Mesodermal cell (in vitro differentiated cells): ENCODE measurements at regions not wholly inside any gene's neighbourhood (a gene's known extent, or its start where the extent isn't known, plus 50 kb on each side); places are given as distances from the start of the nearest gene placed in this dataset.

Experiments used
- H3K27ac ChIP-seq: 2 replicates; pipeline ENCODE4 v1.7.0; 2013; ENCODE audit warnings: mild to moderate bottlenecking, low read depth, low read length, moderate library complexity; ENCODE audit not compliant: severe bottlenecking
- H3K36me3 ChIP-seq: 2 replicates; pipeline ENCODE4 v1.7.1; 2013; ENCODE audit warnings: mild to moderate bottlenecking, low read length, moderate library complexity; ENCODE audit not compliant: control insufficient read depth, insufficient read depth
- H3K4me1 ChIP-seq: one replicate; pipeline ENCODE4 v1.7.1; 2013; ENCODE audit warnings: mild to moderate bottlenecking, low read length; ENCODE audit not compliant: insufficient read depth, control insufficient read depth, poor library complexity, severe bottlenecking
- H3K4me3 ChIP-seq: 2 replicates; pipeline ENCODE4 v1.7.0; 2013; ENCODE audit warnings: low read length, control low read depth, mild to moderate bottlenecking; ENCODE audit not compliant: insufficient read depth, poor library complexity, severe bottlenecking; ENCODE audit errors: extremely low read depth
- H3K9me3 ChIP-seq: 2 replicates; pipeline ENCODE4 v1.7.1; 2013; ENCODE audit warnings: mild to moderate bottlenecking, low read length, moderate library complexity; ENCODE audit not compliant: control insufficient read depth
- WGBS, 2 experiments: methylation state at CpG; one replicate each; pipeline ENCODE4 v1.1.5; 2013; ENCODE audit warnings: missing lambda C conversion rate in 2 of 2; ENCODE audit not compliant: insufficient coverage in 2 of 2; 5-methylcytosine and 5-hydroxymethylcytosine counted together

DNA sequence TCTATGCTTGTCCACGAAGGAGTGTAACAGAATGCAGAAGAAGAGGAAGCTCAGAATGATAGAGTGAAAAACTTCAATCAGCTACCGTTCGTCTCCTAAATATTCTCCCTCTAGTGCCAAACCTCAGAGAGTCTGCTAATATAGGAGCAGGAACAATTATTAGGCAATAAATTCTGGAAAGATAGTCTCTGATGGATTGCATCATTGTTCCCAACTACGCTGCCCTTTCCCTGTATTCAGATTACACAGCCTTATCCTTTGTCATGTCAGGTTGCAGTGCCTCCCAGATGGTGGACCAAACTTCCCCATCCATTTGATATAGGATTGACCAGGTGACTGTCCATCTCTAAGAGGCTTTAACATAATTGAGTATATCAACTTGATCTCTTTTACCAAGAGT, 811.5 kb upstream of the CHAC2 start:
- no peaks in the 10 kb centered on the region for H3K4me1 ChIP-seq
- 67% methylated on average over 1 of the region's 4 CpGs; no CpG with 5 or more reads in 1 of the 2 experiments for WGBS, 2 experiments
- no peak overlapping the region for H3K4me3 ChIP-seq
- H3K9me3 ChIP-seq, result no peaks in the 10 kb centered on the region
- no peak overlapping the region for H3K27ac ChIP-seq
- no peaks in the 10 kb centered on the region for H3K36me3 ChIP-seq

GRCh38 chr2:52955079-52955478, 812.5 kb upstream of the CHAC2 start:
- Histone ChIP-seq H3K4me3 (no peak overlapping the region), H3K9me3 (no peaks in the 10 kb centered on the region), H3K27ac (no peak overlapping the region), H3K36me3 (no peaks in the 10 kb centered on the region), H3K4me1 (no peaks in the 10 kb centered on the region)
- 74 to 88% methylated on average over 3 to 4 of the region's 5 CpGs for whole genome bisulfite sequencing, 2 experiments

DNA sequence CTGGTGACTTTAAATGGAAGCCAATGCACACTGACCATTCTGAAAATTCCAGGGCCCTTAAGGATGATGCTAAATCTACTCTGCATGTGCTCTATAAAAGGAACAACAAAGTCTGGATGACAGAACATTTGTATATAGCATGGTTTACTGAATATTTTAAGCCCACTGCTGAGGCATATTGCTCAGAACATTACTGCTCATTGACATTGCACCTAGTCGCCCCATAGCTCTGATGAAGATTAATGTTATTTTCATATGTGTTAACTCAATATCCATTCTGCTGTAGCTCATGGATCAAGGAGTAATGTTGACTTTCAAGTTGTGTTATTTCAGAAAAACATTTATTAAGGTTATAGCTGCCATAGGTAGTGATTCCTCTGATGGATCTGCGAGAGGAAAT, 827.5 kb upstream of the CHAC2 start:
- H3K4me3 ChIP-seq, result no peak overlapping the region
- H3K36me3 ChIP-seq, result no peaks in the 10 kb centered on the region
- WGBS, 2 experiments, result 80% methylated on average over 1 of the region's 2 CpGs; no CpG with 5 or more reads in 1 of the 2 experiments
- H3K27ac ChIP-seq, result no peak overlapping the region
- no peaks in the 10 kb centered on the region for H3K9me3 ChIP-seq
- H3K4me1 ChIP-seq, result no peaks in the 10 kb centered on the region

DNA sequence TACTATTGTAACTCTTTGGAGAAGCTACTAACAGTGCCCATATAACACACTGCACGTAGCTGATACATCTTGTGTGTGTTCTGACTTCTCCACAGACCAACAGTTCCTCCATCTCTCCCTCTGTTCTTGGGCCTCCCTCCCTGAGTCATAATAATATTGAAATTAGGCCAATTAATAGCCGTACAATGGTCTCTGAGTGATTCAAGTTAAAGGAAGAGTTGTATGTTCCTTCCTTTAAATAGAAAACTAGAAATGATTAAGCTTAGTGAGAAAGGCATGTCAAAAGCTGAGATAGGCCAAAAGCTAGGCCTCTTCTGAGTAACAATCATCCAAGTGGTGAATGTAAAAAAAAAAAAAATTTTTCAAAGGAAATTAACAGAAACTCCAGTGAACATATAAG, 828.4 kb upstream of the CHAC2 start:
- WGBS, 2 experiments, result 100% methylated on average over 1 of the region's 2 CpGs; no CpG with 5 or more reads in 1 of the 2 experiments
- no peaks in the 10 kb centered on the region for H3K9me3 ChIP-seq
- no peaks in the 10 kb centered on the region for H3K4me1 ChIP-seq
- no peak overlapping the region for H3K27ac ChIP-seq
- no peak overlapping the region for H3K4me3 ChIP-seq
- H3K36me3 ChIP-seq, result no peaks in the 10 kb centered on the region

DNA sequence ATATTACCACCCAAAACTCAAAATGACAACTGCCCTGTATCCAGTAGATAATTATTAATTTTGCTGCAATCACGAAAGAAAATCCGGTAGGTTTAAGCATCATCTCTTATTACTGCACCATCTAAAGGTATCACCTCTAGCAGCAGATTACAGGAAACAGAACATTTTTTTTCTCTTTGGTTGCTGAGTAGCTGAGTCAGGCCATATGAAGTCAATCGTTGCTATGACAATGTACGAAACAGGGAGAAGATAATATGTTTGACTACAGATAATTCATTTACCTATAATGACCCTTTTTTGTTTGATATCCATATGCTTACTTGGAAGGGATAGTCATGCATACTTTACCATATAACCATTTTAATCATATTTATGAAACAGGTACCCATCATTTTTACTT, 831.6 kb upstream of the CHAC2 start:
- no peak overlapping the region for H3K27ac ChIP-seq
- H3K4me1 ChIP-seq, result no peaks in the 10 kb centered on the region
- H3K36me3 ChIP-seq, result no peaks in the 10 kb centered on the region
- H3K9me3 ChIP-seq, result no peaks in the 10 kb centered on the region
- H3K4me3 ChIP-seq, result no peak overlapping the region
- whole genome bisulfite sequencing, 2 experiments, result 100% methylated on average over 1 of the region's 4 CpGs; no CpG with 5 or more reads in 1 of the 2 experiments

- Histone ChIP-seq H3K4me3 (no peak overlapping the region), H3K36me3 (no peaks in the 10 kb centered on the region), H3K9me3 (no peaks in the 10 kb centered on the region), H3K4me1 (no peaks in the 10 kb centered on the region), H3K27ac (no peak overlapping the region)
- WGBS, 2 experiments, result 80 to 100% methylated on average over 1 of the region's 3 CpGs
These were observed 832.5 kb upstream of the CHAC2 start for GRCh38 chr2:52934920-52935640.

DNA sequence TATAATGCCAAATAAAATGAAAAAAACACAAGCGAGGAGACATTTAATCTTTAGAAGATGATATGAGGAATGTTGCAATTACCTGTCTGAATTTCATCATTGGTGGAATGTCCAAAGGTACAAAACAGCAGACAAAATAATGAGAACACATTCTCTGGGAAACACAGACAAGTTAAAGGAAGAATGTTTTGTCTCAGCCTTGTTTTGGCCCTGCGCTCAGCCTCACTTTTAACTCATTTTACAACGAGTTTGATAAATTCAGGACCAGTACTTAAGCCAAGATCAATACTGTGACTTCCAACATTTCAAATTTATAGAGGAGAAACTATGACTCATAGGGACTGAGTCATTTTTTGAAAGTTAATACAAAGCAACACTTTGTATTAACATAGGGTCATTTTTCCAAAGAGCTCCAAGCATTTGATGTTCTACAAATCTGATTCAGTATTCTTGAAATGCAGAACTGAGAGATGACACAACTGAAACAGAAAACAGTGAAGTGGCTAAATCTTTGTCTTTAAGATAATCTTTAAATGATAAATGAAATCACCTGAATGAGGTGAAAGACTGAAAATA, 833.2 kb upstream of the CHAC2 start:
- no CpG with 5 or more reads among the region's 3 CpGs for WGBS, 2 experiments
- Histone ChIP-seq H3K9me3 (peaks cover 6% of the 10 kb centered on the region), H3K27ac (no peak overlapping the region), H3K4me3 (no peak overlapping the region), H3K36me3 (no peaks in the 10 kb centered on the region), H3K4me1 (no peaks in the 10 kb centered on the region)

DNA sequence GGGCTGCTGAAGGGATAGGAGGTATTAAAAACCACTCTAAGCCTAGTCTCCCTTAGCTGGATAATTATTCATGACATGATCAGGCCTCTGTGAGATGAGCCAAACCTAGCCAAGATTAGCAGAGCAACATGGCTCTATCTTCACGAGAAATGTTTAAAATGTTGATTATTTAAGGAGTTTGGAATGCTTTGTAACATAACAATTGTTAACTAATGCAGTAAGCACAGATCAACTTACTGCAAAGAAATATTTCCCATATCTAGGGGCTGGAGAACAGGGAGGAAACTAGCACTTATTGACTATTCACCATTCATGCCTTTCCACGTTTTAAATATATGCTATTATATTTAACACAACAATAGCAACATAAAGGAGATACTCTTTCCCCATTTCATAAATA, 833.7 kb upstream of the CHAC2 start:
- Histone ChIP-seq H3K36me3 (no peaks in the 10 kb centered on the region), H3K4me3 (no peak overlapping the region), H3K9me3 (peaks cover 6% of the 10 kb centered on the region), H3K4me1 (no peaks in the 10 kb centered on the region), H3K27ac (no peak overlapping the region)
- no CpG with 5 or more reads among the region's 2 CpGs for WGBS, 2 experiments

- no peaks in the 10 kb centered on the region for H3K4me1 ChIP-seq
- H3K27ac ChIP-seq, result no peak overlapping the region
- peaks cover 6% of the 10 kb centered on the region for H3K9me3 ChIP-seq
- no peaks in the 10 kb centered on the region for H3K36me3 ChIP-seq
- no CpG with 5 or more reads among the region's 1 CpG for WGBS, 2 experiments
- no peak overlapping the region for H3K4me3 ChIP-seq
These were observed 835.9 kb upstream of the CHAC2 start for GRCh38 chr2:52931660-52932059.

DNA sequence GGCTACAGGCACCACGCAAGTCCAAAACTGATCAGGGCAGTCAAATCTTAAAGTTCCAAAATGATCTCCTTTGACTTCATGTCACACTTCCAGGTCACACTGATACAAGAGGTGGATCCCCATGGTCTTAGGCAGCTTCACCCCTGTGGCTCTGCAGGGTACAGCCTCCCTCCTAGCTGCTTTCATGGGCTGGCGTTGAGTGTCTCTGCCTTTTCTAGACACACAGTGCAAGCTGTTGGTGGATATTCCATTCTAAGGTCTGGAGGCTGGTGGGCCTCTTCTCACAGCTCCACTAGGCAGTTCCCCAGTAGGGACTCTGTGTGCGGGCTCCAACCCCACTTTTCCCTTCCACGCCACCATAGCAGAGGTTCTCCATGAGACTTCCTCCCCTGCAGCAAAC, 838.2 kb upstream of the CHAC2 start:
- no peak overlapping the region for H3K4me3 ChIP-seq
- H3K9me3 ChIP-seq, result peaks cover 6% of the 10 kb centered on the region
- no peak overlapping the region for H3K27ac ChIP-seq
- H3K36me3 ChIP-seq, result no peaks in the 10 kb centered on the region
- WGBS, 2 experiments, result 77 to 96% methylated on average over 2 to 3 of the region's 4 CpGs
- no peaks in the 10 kb centered on the region for H3K4me1 ChIP-seq

- Histone ChIP-seq H3K27ac (no peak overlapping the region), H3K4me3 (no peak overlapping the region), H3K4me1 (no peaks in the 10 kb centered on the region), H3K36me3 (no peaks in the 10 kb centered on the region), H3K9me3 (no peaks in the 10 kb centered on the region)
- 71 to 96% methylated on average over 1 to 4 of the region's 4 CpGs for WGBS, 2 experiments
These were observed 847.9 kb upstream of the CHAC2 start for GRCh38 chr2:52919673-52920072.
